H9 (cell line): ENCODE measurements at regions not wholly inside any gene's neighbourhood (a gene's known extent, or its start where the extent isn't known, plus 50 kb on each side); places are given as distances from the start of the nearest gene placed in this dataset.

Source experiments
- DNase-seq: peaks from one replicate; pipeline ENCODE4 v3.0.0-alpha.2; 2017
- H2AFZ ChIP-seq: one replicate; pipeline ENCODE4 v1.6.1; 2013; ENCODE audit warnings: mild to moderate bottlenecking, low read length, control low read depth, moderate library complexity
- H2AK5ac ChIP-seq: 2 replicates; pipeline ENCODE4 v1.6.1; 2013; ENCODE audit warnings: low read length, control low read depth, mixed read lengths; ENCODE audit not compliant: insufficient read length
- H2BK120ac ChIP-seq: one replicate; pipeline ENCODE4 v1.6.1; 2013; ENCODE audit warnings: low read depth, mild to moderate bottlenecking, low read length, control low read depth, inconsistent platforms; ENCODE audit not compliant: poor library complexity, severe bottlenecking
- H2BK12ac ChIP-seq: 2 replicates; pipeline ENCODE4 v1.6.1; 2013; ENCODE audit warnings: low read length, control low read depth, mixed read lengths, low read depth; ENCODE audit not compliant: insufficient read length
- H2BK15ac ChIP-seq: 2 replicates; pipeline ENCODE4 v1.6.1; 2013; ENCODE audit warnings: low read depth, low read length, control low read depth
- H2BK20ac ChIP-seq: one replicate; pipeline ENCODE4 v1.6.1; 2013; ENCODE audit warnings: low read depth, mild to moderate bottlenecking, low read length, control low read depth, inconsistent platforms; ENCODE audit not compliant: poor library complexity, severe bottlenecking
- H2BK5ac ChIP-seq: 2 replicates; pipeline ENCODE4 v1.6.1; 2013; ENCODE audit warnings: low read length, control low read depth, mixed read lengths; ENCODE audit not compliant: insufficient read length
- H3K14ac ChIP-seq: 2 replicates; pipeline ENCODE4 v1.6.1; 2013; ENCODE audit warnings: low read length, control low read depth; ENCODE audit not compliant: insufficient read depth
- H3K18ac ChIP-seq: 2 replicates; pipeline ENCODE4 v1.6.1; 2013; ENCODE audit warnings: low read depth, mild to moderate bottlenecking, mixed read lengths, low read length, control low read depth; ENCODE audit not compliant: insufficient read length
- H3K23ac ChIP-seq: 2 replicates; pipeline ENCODE4 v1.6.1; 2013; ENCODE audit warnings: low read length, control low read depth, mixed read lengths, low read depth; ENCODE audit not compliant: insufficient read length
- H3K23me2 ChIP-seq: 2 replicates; pipeline ENCODE4 v1.6.1; 2013; ENCODE audit warnings: low read depth, mild to moderate bottlenecking, mixed read lengths, low read length, control low read depth; ENCODE audit not compliant: insufficient read length, poor library complexity, severe bottlenecking
- H3K27ac ChIP-seq: 2 replicates; pipeline ENCODE4 v1.5.1; 2013; ENCODE audit warnings: low read length, control low read depth, mixed read lengths, low read depth; ENCODE audit not compliant: insufficient read length
- H3K27me3 ChIP-seq: 2 replicates; pipeline ENCODE4 v1.6.1; 2013; ENCODE audit warnings: low read length, control low read depth, inconsistent platforms; ENCODE audit not compliant: insufficient read depth
- H3K4ac ChIP-seq: 2 replicates; pipeline ENCODE4 v1.6.1; 2013; ENCODE audit warnings: low read depth, mild to moderate bottlenecking, control low read depth, inconsistent platforms, low read length, moderate library complexity
- H3K4me1 ChIP-seq: 2 replicates; pipeline ENCODE4 v1.6.1; 2013; ENCODE audit warnings: low read length, control low read depth, inconsistent platforms; ENCODE audit not compliant: insufficient read depth
- H3K4me2 ChIP-seq: 2 replicates; pipeline ENCODE4 v1.6.1; 2013; ENCODE audit warnings: low read length, control low read depth, mixed read lengths; ENCODE audit not compliant: insufficient read length, insufficient read depth
- H3K56ac ChIP-seq: 2 replicates; pipeline ENCODE4 v1.6.1; 2013; ENCODE audit warnings: low read depth, mild to moderate bottlenecking, mixed read lengths, low read length, control low read depth; ENCODE audit not compliant: insufficient read length
- H3K79me1 ChIP-seq: 2 replicates; pipeline ENCODE4 v1.6.1; 2013; ENCODE audit warnings: low read depth, mild to moderate bottlenecking, moderate library complexity, low read length, control low read depth, inconsistent platforms; ENCODE audit not compliant: insufficient read depth, poor library complexity, severe bottlenecking
- H3K79me2 ChIP-seq: 2 replicates; pipeline ENCODE4 v1.6.1; 2013; ENCODE audit warnings: low read length, control low read depth, inconsistent platforms; ENCODE audit not compliant: insufficient read depth
- H3K9ac ChIP-seq: 2 replicates; pipeline ENCODE4 v1.6.1; 2013; ENCODE audit warnings: low read length, control low read depth, mixed read lengths; ENCODE audit not compliant: insufficient read length; ENCODE audit errors: extremely low read depth
- H3K9me3 ChIP-seq: one replicate; pipeline ENCODE4 v1.6.1; 2013; ENCODE audit warnings: low read depth, low read length, inconsistent platforms; ENCODE audit not compliant: control insufficient read depth
- H3T11ph ChIP-seq: one replicate; pipeline ENCODE4 v1.6.1; 2013; ENCODE audit warnings: mild to moderate bottlenecking, low read length, control low read depth, inconsistent platforms
- H4K20me1 ChIP-seq: one replicate; pipeline ENCODE4 v1.6.1; 2013; ENCODE audit not compliant: control insufficient read depth, insufficient read length, insufficient read depth
- H4K5ac ChIP-seq: 2 replicates; pipeline ENCODE4 v1.6.1; 2013; ENCODE audit warnings: low read depth, mild to moderate bottlenecking, mixed read lengths, low read length, control low read depth; ENCODE audit not compliant: insufficient read length
- H4K8ac ChIP-seq: replicated peaks from 2 replicates; pipeline ENCODE4 v1.6.1; 2013; ENCODE audit warnings: low read length, control low read depth, mixed read lengths, low read depth; ENCODE audit not compliant: insufficient read length
- H4K91ac ChIP-seq: 2 replicates; pipeline ENCODE4 v1.6.1; 2013; ENCODE audit warnings: low read depth, mild to moderate bottlenecking, moderate library complexity, mixed read lengths, low read length, control low read depth; ENCODE audit not compliant: insufficient read length
- H3K27ac Mint-ChIP-seq, 3 experiments: 2 replicates in 2 of 3; 3 replicates in 1 of 3; pipeline ENCODE4 v1.8.0; 2020 to 2021; ENCODE audit warnings: mixed read lengths in 3 of 3, mild to moderate bottlenecking in 1 of 3, moderate library complexity in 1 of 3
- H3K27me3 Mint-ChIP-seq: 2 replicates; pipeline ENCODE4 v1.8.0; 2021; ENCODE audit warnings: low read depth, mild to moderate bottlenecking, moderate library complexity, mixed read lengths
- H3K36me3 Mint-ChIP-seq, 3 experiments: 2 replicates in 2 of 3; 3 replicates in 1 of 3; pipeline ENCODE4 v1.8.0; 2020 to 2021; ENCODE audit warnings: low read depth in 3 of 3, mixed read lengths in 3 of 3; ENCODE audit not compliant: insufficient read depth in 1 of 3
- H3K4me1 Mint-ChIP-seq, 2 experiments: 2 replicates each; pipeline ENCODE4 v1.8.0; 2020; ENCODE audit warnings: mixed read lengths in 2 of 2
- H3K4me3 Mint-ChIP-seq, 2 experiments: 2 replicates in 1 of 2; 3 replicates in 1 of 2; pipeline ENCODE4 v1.8.0; 2020 to 2021; ENCODE audit warnings: mild to moderate bottlenecking in 2 of 2, mixed read lengths in 2 of 2, moderate library complexity in 1 of 2
- H3K9me3 Mint-ChIP-seq, 2 experiments: 2 replicates in 1 of 2; 3 replicates in 1 of 2; pipeline ENCODE4 v1.8.0; 2020; ENCODE audit warnings: mild to moderate bottlenecking in 2 of 2, mixed read lengths in 2 of 2, moderate library complexity in 1 of 2
- WGBS: extraction: QIAGEN DNeasy Blood & Tissue Kit; methylation state at CpG from one replicate; pipeline ENCODE4 v1.1.7; 2013; ENCODE audit warnings: missing lambda C conversion rate, low lambda C conversion rate, mixed read lengths; ENCODE audit not compliant: insufficient read length; ENCODE audit errors: extremely low coverage; 5-methylcytosine and 5-hydroxymethylcytosine counted together
- TF ChIP-seq, protein P1 (sequence below): fragments of 200-600 bp; sonication (generic); conservative IDR thresholded peaks from 3 replicates; pipeline ENCODE4 v1.8.0; 2021; ENCODE audit warnings: antibody characterized with exemption, mild to moderate bottlenecking

- H4K91ac ChIP-seq: no peak overlapping the region
- no peak overlapping the region for H4K8ac ChIP-seq
- no peak overlapping the region for H4K5ac ChIP-seq
- no peak overlapping the region for H3K4me2 ChIP-seq
- no peak overlapping the region for H3K4me3 Mint-ChIP-seq
- no peaks in the 10 kb centered on the region for H3K23me2 ChIP-seq
- no peak overlapping the region for H2BK12ac ChIP-seq
- H3K27ac ChIP-seq: no peak overlapping the region
- H3K18ac ChIP-seq: no peak overlapping the region
- peaks cover 10% of the 10 kb centered on the region in 2 experiments; a peak in 4 of 5 replicates for H3K9me3 Mint-ChIP-seq
- no peak for DNase-seq
- H2AK5ac ChIP-seq: no peak overlapping the region
- no CpG with 5 or more reads among the region's 1 CpG for WGBS
- H4K20me1 ChIP-seq: no peaks in the 10 kb centered on the region
- H2BK15ac ChIP-seq: no peak overlapping the region
- H3K27me3 Mint-ChIP-seq: no peaks in the 10 kb centered on the region
- H3K27ac Mint-ChIP-seq: no peak overlapping the region
- no peaks in the 10 kb centered on the region for H3K9me3 ChIP-seq
- no peaks in the 10 kb centered on the region; the same call in 1 of the 2 replicates for H3K27me3 ChIP-seq
- peaks cover 0 to 4% of the 10 kb centered on the region in 2 experiments; a peak in 1 of 4 replicates for H3K4me1 Mint-ChIP-seq
- no peaks in the 10 kb centered on the region for H3K79me2 ChIP-seq
- H3K4ac ChIP-seq: no peak overlapping the region
- no peak overlapping the region for H2BK20ac ChIP-seq
- no peaks in the 10 kb centered on the region for H3K4me1 ChIP-seq
- H3K36me3 Mint-ChIP-seq: peaks cover 0 to 7% (median 1%) of the 10 kb centered on the region in 3 experiments; a peak in 3 of 7 replicates
- no peak overlapping the region for H2BK5ac ChIP-seq
- H3K79me1 ChIP-seq: no peaks in the 10 kb centered on the region
- H3K23ac ChIP-seq: no peak overlapping the region
- no peak overlapping the region for H2BK120ac ChIP-seq
- TF ChIP-seq, protein P1, sequence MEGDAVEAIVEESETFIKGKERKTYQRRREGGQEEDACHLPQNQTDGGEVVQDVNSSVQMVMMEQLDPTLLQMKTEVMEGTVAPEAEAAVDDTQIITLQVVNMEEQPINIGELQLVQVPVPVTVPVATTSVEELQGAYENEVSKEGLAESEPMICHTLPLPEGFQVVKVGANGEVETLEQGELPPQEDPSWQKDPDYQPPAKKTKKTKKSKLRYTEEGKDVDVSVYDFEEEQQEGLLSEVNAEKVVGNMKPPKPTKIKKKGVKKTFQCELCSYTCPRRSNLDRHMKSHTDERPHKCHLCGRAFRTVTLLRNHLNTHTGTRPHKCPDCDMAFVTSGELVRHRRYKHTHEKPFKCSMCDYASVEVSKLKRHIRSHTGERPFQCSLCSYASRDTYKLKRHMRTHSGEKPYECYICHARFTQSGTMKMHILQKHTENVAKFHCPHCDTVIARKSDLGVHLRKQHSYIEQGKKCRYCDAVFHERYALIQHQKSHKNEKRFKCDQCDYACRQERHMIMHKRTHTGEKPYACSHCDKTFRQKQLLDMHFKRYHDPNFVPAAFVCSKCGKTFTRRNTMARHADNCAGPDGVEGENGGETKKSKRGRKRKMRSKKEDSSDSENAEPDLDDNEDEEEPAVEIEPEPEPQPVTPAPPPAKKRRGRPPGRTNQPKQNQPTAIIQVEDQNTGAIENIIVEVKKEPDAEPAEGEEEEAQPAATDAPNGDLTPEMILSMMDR: no peak
- no peak overlapping the region for H3K56ac ChIP-seq
- no peak overlapping the region for H3K14ac ChIP-seq
- H3K9ac ChIP-seq: no peak overlapping the region
- no peak overlapping the region for H2AFZ ChIP-seq
- no peak overlapping the region for H3T11ph ChIP-seq
Measured at GRCh38 chr5:52731274-52732027, 56.3 kb upstream of the ITGA1 start.
